GM10266 (cell line): ENCODE measurements at regions not wholly inside any gene's neighbourhood (a gene's known extent, or its start where the extent isn't known, plus 50 kb on each side); places are given as distances from the start of the nearest gene placed in this dataset.
"Not testable (repeated sequence)": the region's sequence is repeated elsewhere in the genome, so short reads cannot be mapped to it uniquely, and the experiment has no call there.

Source experiments
- DNase-seq: peaks from one replicate; pipeline ENCODE4 v3.0.0; 2012; ENCODE audit errors: extremely low spot score
- TF ChIP-seq, protein P1 (sequence below): IDR thresholded peaks from 2 replicates; pipeline ENCODE4 v1.5.1; 2012; ENCODE audit warnings: mild to moderate bottlenecking, low read depth; ENCODE audit not compliant: control insufficient read depth, insufficient read depth; ENCODE audit errors: missing control alignments

DNA sequence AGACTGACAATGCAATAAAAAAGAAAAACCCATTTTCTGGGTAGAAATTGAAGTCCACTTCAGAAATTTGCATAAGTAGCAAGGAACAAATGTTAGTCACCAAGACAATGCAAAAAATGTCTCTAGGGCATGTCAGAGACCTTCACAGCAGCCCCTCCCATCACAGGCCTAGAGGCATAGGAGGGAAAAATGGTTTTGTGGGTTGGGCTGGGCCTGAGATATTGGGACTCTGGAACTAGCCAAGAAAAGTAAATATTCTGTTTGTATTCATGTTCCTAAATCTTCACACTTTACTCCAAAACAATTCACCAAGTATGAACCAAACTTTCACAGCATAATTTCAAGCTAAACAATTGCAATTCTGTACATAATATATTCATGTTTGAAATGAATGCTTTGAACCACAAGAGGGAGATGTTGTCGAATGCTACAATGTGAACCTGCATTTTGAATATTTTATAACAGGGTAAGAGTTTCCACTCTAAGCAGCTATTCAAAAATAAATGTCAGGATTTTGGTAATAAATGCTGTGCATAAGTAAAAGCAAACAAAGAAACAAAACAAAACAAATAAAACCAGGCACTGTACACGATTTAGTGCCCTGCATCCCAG, 429.2 kb downstream of the OTOL1 start:
- DNase-seq = no peak
- TF ChIP-seq, protein P1, sequence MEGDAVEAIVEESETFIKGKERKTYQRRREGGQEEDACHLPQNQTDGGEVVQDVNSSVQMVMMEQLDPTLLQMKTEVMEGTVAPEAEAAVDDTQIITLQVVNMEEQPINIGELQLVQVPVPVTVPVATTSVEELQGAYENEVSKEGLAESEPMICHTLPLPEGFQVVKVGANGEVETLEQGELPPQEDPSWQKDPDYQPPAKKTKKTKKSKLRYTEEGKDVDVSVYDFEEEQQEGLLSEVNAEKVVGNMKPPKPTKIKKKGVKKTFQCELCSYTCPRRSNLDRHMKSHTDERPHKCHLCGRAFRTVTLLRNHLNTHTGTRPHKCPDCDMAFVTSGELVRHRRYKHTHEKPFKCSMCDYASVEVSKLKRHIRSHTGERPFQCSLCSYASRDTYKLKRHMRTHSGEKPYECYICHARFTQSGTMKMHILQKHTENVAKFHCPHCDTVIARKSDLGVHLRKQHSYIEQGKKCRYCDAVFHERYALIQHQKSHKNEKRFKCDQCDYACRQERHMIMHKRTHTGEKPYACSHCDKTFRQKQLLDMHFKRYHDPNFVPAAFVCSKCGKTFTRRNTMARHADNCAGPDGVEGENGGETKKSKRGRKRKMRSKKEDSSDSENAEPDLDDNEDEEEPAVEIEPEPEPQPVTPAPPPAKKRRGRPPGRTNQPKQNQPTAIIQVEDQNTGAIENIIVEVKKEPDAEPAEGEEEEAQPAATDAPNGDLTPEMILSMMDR = no peak

DNA sequence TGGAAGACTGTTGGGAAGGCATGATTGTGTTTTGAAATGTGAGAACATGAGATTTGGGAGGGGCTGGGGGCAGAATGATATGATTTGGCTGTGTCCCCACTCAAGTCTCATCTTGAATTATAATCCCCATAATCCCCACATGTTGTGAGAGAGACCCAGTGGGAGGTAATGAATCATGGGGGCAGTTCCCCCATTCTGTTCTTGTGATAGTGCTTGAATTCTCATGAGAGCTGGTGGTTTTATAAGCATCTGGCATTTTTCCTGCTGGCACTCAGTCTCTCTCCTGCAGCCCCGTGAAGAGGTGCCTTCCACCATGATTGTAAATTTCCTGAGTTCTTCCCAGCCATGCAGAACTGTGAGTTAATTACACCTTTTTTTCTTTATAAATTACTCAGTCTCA, 430.5 kb downstream of the OTOL1 start:
- TF ChIP-seq, protein P1 = no peak
- DNase-seq = no peak

DNA sequence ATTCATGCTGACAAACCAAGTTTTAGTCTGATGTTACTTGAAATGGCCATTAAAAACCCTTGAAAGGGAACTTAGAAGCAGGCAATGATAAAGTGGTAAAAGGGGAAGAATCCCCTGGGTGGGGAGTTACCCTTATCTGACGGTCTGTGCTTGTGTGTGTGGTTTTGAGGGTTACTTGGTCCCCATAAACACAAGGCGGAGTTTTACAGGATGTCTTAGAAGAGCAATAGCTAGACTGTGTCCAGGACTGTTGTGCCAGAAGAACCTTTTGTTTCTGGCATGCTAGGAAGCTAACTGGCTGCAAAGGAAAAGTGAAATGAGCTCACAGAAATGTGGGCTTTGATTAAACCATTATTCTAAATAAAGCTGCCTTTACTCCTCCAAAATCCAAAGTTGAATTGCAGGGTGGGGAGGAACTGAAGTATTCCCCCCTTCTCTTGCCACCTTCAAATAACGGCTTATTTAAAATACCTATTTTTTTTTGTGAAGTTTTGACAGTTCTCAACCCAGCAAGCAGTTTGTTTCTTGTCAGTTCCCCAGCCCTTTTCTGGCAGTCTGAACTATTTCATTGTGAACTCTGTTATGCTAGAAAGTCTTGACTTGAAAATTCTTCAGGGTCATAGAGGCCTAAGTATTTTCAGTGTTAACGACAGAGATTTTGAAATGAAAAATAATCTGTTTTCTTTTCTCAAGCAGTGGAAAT, 443.5 kb downstream of the OTOL1 start:
- DNase-seq = peak; percentile 7
- TF ChIP-seq, protein P1 = no peak

DNA sequence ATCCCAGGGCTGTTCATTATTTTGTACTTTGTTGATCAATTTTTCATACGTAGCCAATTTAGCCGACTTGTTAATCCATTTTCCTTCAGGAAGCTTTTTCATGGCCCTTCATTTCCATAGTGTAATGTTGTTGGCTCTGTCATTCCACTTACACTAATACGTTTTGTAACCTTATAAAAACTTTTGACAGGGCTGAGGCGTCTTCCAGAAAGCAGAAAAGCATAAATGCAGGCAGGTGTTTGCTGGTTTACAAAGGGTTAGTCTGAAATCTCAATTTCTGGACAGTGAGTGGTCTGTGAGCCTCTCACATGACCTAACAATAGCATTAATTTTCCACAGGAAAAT, 444.0 kb downstream of the OTOL1 start:
- no peak for DNase-seq
- TF ChIP-seq, protein P1 = no peak

DNA sequence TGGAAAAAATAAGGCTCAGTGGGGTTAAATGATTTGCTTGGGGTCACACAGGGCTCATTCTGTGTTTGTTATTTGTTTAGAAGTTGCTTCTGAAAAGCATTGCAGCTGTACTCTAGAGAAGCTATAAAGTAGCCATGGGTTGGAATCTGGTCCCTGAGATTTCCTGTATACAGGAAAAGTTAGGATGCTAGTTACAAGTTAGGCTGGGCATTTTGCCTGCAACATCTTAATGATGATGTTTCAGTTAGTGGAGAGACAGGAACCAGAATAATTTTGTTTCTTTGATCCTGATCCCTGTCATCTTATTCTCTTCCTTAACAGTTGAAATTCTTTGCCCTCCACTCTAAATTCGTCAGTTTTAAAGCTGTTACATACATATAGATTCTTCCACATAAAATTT, 445.3 kb downstream of the OTOL1 start:
- DNase-seq = no peak
- TF ChIP-seq, protein P1 = no peak

DNA sequence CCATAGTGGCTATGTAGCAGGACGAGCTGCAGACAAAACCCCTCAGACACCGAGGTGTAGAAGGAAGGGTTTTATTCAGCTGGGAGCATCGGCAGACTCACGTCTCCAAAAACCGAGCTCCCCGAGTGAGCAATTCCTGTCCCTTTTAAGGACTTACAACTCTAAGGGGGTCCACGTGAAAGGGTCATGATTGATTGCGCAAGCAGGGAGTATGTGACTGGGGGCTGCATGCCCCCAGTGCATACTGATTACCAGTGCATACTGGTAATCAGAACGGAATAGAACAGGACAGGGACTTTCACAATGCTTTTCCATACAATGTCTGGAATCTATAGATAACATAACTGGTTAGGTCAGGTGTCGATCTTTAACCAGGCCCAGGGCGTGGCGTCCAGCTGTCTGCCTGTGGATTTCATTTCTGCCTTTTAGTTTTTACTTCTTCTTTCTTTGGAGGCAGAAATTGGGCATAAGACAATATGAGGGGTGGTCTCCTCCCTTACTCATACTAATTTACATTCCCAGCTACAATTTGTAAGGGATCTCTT, 447.3 kb downstream of the OTOL1 start:
- not testable (repeated sequence) for DNase-seq

DNA sequence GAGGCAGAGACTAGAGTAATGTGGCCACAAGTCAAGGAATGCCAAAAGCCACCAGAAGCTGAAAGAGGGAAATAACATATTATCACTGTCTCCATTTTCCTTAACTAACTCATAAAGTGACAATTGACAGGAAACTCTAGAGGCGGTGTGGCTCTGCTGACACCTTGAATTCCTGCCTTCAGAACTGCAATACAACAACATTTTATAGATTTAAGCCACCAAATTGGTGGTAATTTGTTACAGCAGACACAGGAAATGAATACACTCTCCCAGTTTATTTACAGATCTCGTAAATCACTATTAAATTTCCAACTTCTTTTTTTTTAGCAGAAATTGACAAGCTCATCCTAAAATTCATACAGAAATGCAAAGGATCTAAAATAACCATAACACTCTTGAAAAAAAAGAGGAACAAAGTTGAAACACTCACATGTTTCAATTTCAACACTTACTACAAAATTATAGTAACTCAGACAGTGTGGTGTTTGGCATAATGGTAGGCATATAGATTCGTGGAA, 449.9 kb downstream of the OTOL1 start:
- TF ChIP-seq, protein P1 = no peak
- DNase-seq = no peak

DNA sequence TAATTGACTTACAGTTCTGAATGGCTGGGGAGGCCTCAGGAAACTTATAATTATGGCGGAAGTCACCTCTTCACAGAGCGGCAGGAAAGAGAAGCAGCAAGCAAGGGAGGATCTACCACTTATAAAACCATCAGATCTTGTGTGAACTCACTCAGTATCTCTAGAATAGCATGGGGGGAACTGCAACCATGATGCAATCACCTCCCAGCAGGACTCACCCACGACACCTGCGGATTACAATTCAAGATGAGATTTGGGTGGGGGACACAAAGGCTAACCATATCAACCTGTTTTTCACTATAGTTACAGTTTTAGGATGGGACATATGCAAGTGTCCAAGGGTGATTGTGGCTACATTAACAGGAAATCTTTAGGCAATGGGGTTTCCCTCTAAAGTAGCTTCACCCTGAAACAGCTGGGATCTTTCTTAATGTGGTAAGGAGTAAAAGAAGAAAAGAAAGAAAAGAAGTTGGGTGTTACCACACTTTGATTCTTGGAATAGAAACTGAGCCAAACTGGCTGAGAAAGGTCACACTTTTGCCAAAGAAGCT, 453.8 kb downstream of the OTOL1 start:
- TF ChIP-seq, protein P1 = no peak
- DNase-seq = no peak
